BLaER1 (cell line): ENCODE measurements at regions not wholly inside any gene's neighbourhood (a gene's known extent, or its start where the extent isn't known, plus 50 kb on each side); places are given as distances from the start of the nearest gene placed in this dataset.

Experiments used
- H3K27ac ChIP-seq: shearing (Covaris generic); formaldehyde crosslinking; 2 replicates; pipeline ENCODE4 v1.8.1; 2022
- H3K27me3 ChIP-seq: shearing (Covaris generic); formaldehyde crosslinking; 2 replicates; pipeline ENCODE4 v1.8.1; 2022
- H3K36me3 ChIP-seq: shearing (Covaris generic); formaldehyde crosslinking; 2 replicates; pipeline ENCODE4 v1.8.1; 2022
- H3K4me1 ChIP-seq: shearing (Covaris generic); formaldehyde crosslinking; 2 replicates; pipeline ENCODE4 v1.8.1; 2022
- H3K4me2 ChIP-seq: shearing (Covaris generic); formaldehyde crosslinking; 2 replicates; pipeline ENCODE4 v1.8.1; 2022
- H3K4me3 ChIP-seq: shearing (Covaris generic); formaldehyde crosslinking; 2 replicates; pipeline ENCODE4 v1.8.1; 2022
- H3K9ac ChIP-seq: shearing (Covaris generic); formaldehyde crosslinking; 2 replicates; pipeline ENCODE4 v1.8.1; 2022
- H3K9me3 ChIP-seq: shearing (Covaris generic); formaldehyde crosslinking; 2 replicates; pipeline ENCODE4 v1.8.1; 2022
- H4K20me1 ChIP-seq: shearing (Covaris generic); formaldehyde crosslinking; 2 replicates; pipeline ENCODE4 v1.8.1; 2022
- Cebpa-rat ChIP-seq: shearing (Covaris generic); IDR thresholded peaks from 2 replicates; pipeline ENCODE4 v1.8.1; 2022

- H3K4me2 ChIP-seq: no peak overlapping the region
- no peaks in the 10 kb centered on the region for H3K36me3 ChIP-seq
- H3K27me3 ChIP-seq: no peaks in the 10 kb centered on the region
- H3K9me3 ChIP-seq: no peaks in the 10 kb centered on the region
- H3K4me3 ChIP-seq: no peak overlapping the region
- H3K9ac ChIP-seq: no peak overlapping the region
- no peak for TF ChIP-seq Cebpa-rat
- no peaks in the 10 kb centered on the region for H3K4me1 ChIP-seq
- no peak overlapping the region for H3K27ac ChIP-seq
- H4K20me1 ChIP-seq: no peaks in the 10 kb centered on the region
Measured at GRCh38 chr1:217188280-217189237, 442.3 kb downstream of the GPATCH2 start.

- Histone ChIP-seq H3K4me1 (no peaks in the 10 kb centered on the region), H3K27ac (no peak overlapping the region), H3K4me2 (no peak overlapping the region), H3K36me3 (no peaks in the 10 kb centered on the region), H3K27me3 (no peaks in the 10 kb centered on the region), H3K9me3 (no peaks in the 10 kb centered on the region), H3K9ac (no peak overlapping the region), H3K4me3 (no peak overlapping the region), H4K20me1 (no peaks in the 10 kb centered on the region)
- TF ChIP-seq Cebpa-rat: no peak
Measured at GRCh38 chr1:217186664-217187063, 444.2 kb downstream of the GPATCH2 start.

- Histone ChIP-seq H4K20me1 (no peaks in the 10 kb centered on the region), H3K9ac (no peak overlapping the region), H3K4me1 (no peaks in the 10 kb centered on the region), H3K4me3 (no peak overlapping the region), H3K36me3 (no peaks in the 10 kb centered on the region), H3K27ac (no peak overlapping the region), H3K4me2 (no peak overlapping the region), H3K27me3 (no peaks in the 10 kb centered on the region), H3K9me3 (no peaks in the 10 kb centered on the region)
- no peak for TF ChIP-seq Cebpa-rat
Measured at GRCh38 chr1:217184854-217185253, 446.0 kb downstream of the GPATCH2 start.

GRCh38 chr1:217182992-217183391, 447.9 kb downstream of the GPATCH2 start:
- Histone ChIP-seq H4K20me1 (no peaks in the 10 kb centered on the region), H3K9ac (no peak overlapping the region), H3K4me3 (no peak overlapping the region), H3K4me1 (no peaks in the 10 kb centered on the region), H3K36me3 (no peaks in the 10 kb centered on the region), H3K9me3 (no peaks in the 10 kb centered on the region), H3K4me2 (no peak overlapping the region), H3K27ac (no peak overlapping the region), H3K27me3 (no peaks in the 10 kb centered on the region)
- TF ChIP-seq Cebpa-rat: no peak

- no peak for TF ChIP-seq Cebpa-rat
- H3K9me3 ChIP-seq: no peaks in the 10 kb centered on the region
- H4K20me1 ChIP-seq: no peaks in the 10 kb centered on the region
- H3K4me2 ChIP-seq: no peak overlapping the region
- H3K27ac ChIP-seq: no peak overlapping the region
- H3K4me3 ChIP-seq: no peak overlapping the region
- no peaks in the 10 kb centered on the region for H3K36me3 ChIP-seq
- H3K4me1 ChIP-seq: no peaks in the 10 kb centered on the region
- H3K9ac ChIP-seq: no peak overlapping the region
- no peaks in the 10 kb centered on the region for H3K27me3 ChIP-seq
Measured at GRCh38 chr1:217181756-217182155, 449.1 kb downstream of the GPATCH2 start.

GRCh38 chr1:217181176-217181746, 449.6 kb downstream of the GPATCH2 start:
- no peak overlapping the region for H3K4me2 ChIP-seq
- H3K4me3 ChIP-seq: no peak overlapping the region
- no peak for TF ChIP-seq Cebpa-rat
- H3K36me3 ChIP-seq: no peaks in the 10 kb centered on the region
- no peaks in the 10 kb centered on the region for H3K27me3 ChIP-seq
- no peaks in the 10 kb centered on the region for H4K20me1 ChIP-seq
- H3K4me1 ChIP-seq: no peaks in the 10 kb centered on the region
- H3K9me3 ChIP-seq: no peaks in the 10 kb centered on the region
- no peak overlapping the region for H3K9ac ChIP-seq
- no peak overlapping the region for H3K27ac ChIP-seq

GRCh38 chr1:217180443-217180842, 450.4 kb downstream of the GPATCH2 start:
- TF ChIP-seq Cebpa-rat: no peak
- H3K4me3 ChIP-seq: no peak overlapping the region
- H3K27ac ChIP-seq: no peak overlapping the region
- no peaks in the 10 kb centered on the region for H3K27me3 ChIP-seq
- no peaks in the 10 kb centered on the region for H3K9me3 ChIP-seq
- no peaks in the 10 kb centered on the region for H3K4me1 ChIP-seq
- no peak overlapping the region for H3K4me2 ChIP-seq
- no peak overlapping the region for H3K9ac ChIP-seq
- no peaks in the 10 kb centered on the region for H3K36me3 ChIP-seq
- no peaks in the 10 kb centered on the region for H4K20me1 ChIP-seq

GRCh38 chr1:217164403-217164802, 441.2 kb upstream of the ESRRG start:
- Histone ChIP-seq H3K27me3 (no peaks in the 10 kb centered on the region), H3K36me3 (no peaks in the 10 kb centered on the region), H3K4me1 (no peaks in the 10 kb centered on the region), H3K4me2 (no peak overlapping the region), H3K27ac (no peak overlapping the region), H3K4me3 (no peak overlapping the region), H3K9me3 (no peaks in the 10 kb centered on the region), H3K9ac (no peak overlapping the region), H4K20me1 (no peaks in the 10 kb centered on the region)
- TF ChIP-seq Cebpa-rat: no peak

GRCh38 chr1:217153361-217153760, 430.1 kb upstream of the ESRRG start:
- Histone ChIP-seq H3K9ac (no peak overlapping the region), H3K36me3 (no peaks in the 10 kb centered on the region), H3K27ac (no peak overlapping the region), H3K27me3 (no peaks in the 10 kb centered on the region), H3K4me3 (no peak overlapping the region), H4K20me1 (no peaks in the 10 kb centered on the region), H3K4me1 (no peaks in the 10 kb centered on the region), H3K4me2 (no peak overlapping the region), H3K9me3 (0 out of 2 replicates have a peak, but pooled peaks cover 2% of the 10 kb centered on the region)
- no peak for TF ChIP-seq Cebpa-rat

GRCh38 chr1:217150366-217150765, 427.1 kb upstream of the ESRRG start:
- no peak for TF ChIP-seq Cebpa-rat
- H4K20me1 ChIP-seq: no peaks in the 10 kb centered on the region
- no peaks in the 10 kb centered on the region for H3K4me1 ChIP-seq
- no peak overlapping the region for H3K27ac ChIP-seq
- no peak overlapping the region for H3K4me2 ChIP-seq
- no peaks in the 10 kb centered on the region for H3K36me3 ChIP-seq
- no peaks in the 10 kb centered on the region for H3K27me3 ChIP-seq
- no peak overlapping the region for H3K4me3 ChIP-seq
- H3K9ac ChIP-seq: no peak overlapping the region
- 0 out of 2 replicates have a peak, but pooled peaks cover 4% of the 10 kb centered on the region for H3K9me3 ChIP-seq
